ENCODE measurements at regions not wholly inside any gene's neighbourhood (a gene's known extent, or its start where the extent isn't known, plus 50 kb on each side); places are given as distances from the start of the nearest gene placed in this dataset.
"Not testable (repeated sequence)": the region's sequence is repeated elsewhere in the genome, so short reads cannot be mapped to it uniquely, and the experiment has no call there.

- DNase-seq (ENCODE audit: insufficient read length, low spot score) = no peak
- no peak for TF ChIP-seq POLR2A (IDR thresholded peaks at IDR 0.05; ENCODE audit: low read depth, low read length)
- FAIRE-seq = no peak
Measured at GRCh38 chr12:115811929-115812328, 465.6 kb downstream of the MED13L start.

- no peak for TF ChIP-seq POLR2A (IDR thresholded peaks at IDR 0.05; ENCODE audit: low read depth, low read length)
- FAIRE-seq (no peak), DNase-seq (ENCODE audit: insufficient read length, low spot score) (no peak)
Measured at GRCh38 chr12:115811045-115811444, 466.4 kb downstream of the MED13L start.

GRCh38 chr12:115810122-115810901 is 467.2 kb downstream of the MED13L start:
- TF ChIP-seq POLR2A (IDR thresholded peaks at IDR 0.05; ENCODE audit: low read depth, low read length) = no peak
- FAIRE-seq (no peak), DNase-seq (ENCODE audit: insufficient read length, low spot score) (no peak)

- no peak for FAIRE-seq
- no peak for DNase-seq (ENCODE audit: insufficient read length, low spot score)
- no peak for TF ChIP-seq POLR2A (IDR thresholded peaks at IDR 0.05; ENCODE audit: low read depth, low read length)
Measured at GRCh38 chr12:115806000-115806399, 471.5 kb downstream of the MED13L start.

- no peak for FAIRE-seq
- TF ChIP-seq POLR2A (IDR thresholded peaks at IDR 0.05; ENCODE audit: low read depth, low read length) = no peak
- no peak for DNase-seq (ENCODE audit: insufficient read length, low spot score)
Measured at GRCh38 chr12:115802767-115803166, 474.7 kb downstream of the MED13L start.

GRCh38 chr12:115801871-115802270 is 475.6 kb downstream of the MED13L start:
- FAIRE-seq (no peak), DNase-seq (ENCODE audit: insufficient read length, low spot score) (no peak)
- no peak for TF ChIP-seq POLR2A (IDR thresholded peaks at IDR 0.05; ENCODE audit: low read depth, low read length)

GRCh38 chr12:115799610-115800009 is 477.9 kb downstream of the MED13L start:
- DNase-seq (ENCODE audit: insufficient read length, low spot score) (no peak), FAIRE-seq (no peak)
- TF ChIP-seq POLR2A (IDR thresholded peaks at IDR 0.05; ENCODE audit: low read depth, low read length) = no peak

GRCh38 chr12:115798309-115798917 is 479.1 kb downstream of the MED13L start:
- no peak for TF ChIP-seq POLR2A (IDR thresholded peaks at IDR 0.05; ENCODE audit: low read depth, low read length)
- DNase-seq (ENCODE audit: insufficient read length, low spot score) = no peak
- no peak for FAIRE-seq

- no peak for TF ChIP-seq POLR2A (IDR thresholded peaks at IDR 0.05; ENCODE audit: low read depth, low read length)
- no peak for FAIRE-seq
- DNase-seq (ENCODE audit: insufficient read length, low spot score) = no peak
Measured at GRCh38 chr12:115794659-115795081, 482.8 kb downstream of the MED13L start.

- no peak for DNase-seq (ENCODE audit: insufficient read length, low spot score)
- FAIRE-seq = no peak
Measured at GRCh38 chr12:115791331-115791730, 486.2 kb downstream of the MED13L start.

GRCh38 chr12:115790526-115790925 is 487.0 kb downstream of the MED13L start:
- TF ChIP-seq POLR2A (IDR thresholded peaks at IDR 0.05; ENCODE audit: low read depth, low read length) = no peak
- no peak for FAIRE-seq
- no peak for DNase-seq (ENCODE audit: insufficient read length, low spot score)

More at GRCh38 chr12:115791331-115791730, 486.2 kb downstream of the MED13L start:
- no peak for TF ChIP-seq POLR2A (IDR thresholded peaks at IDR 0.05; ENCODE audit: low read depth, low read length)

GRCh38 chr12:115786490-115786889 is 491.0 kb downstream of the MED13L start:
- not testable (repeated sequence) for DNase-seq (ENCODE audit: insufficient read length, low spot score); FAIRE-seq

GRCh38 chr12:115785548-115785947 is 491.9 kb downstream of the MED13L start:
- FAIRE-seq (no peak), DNase-seq (ENCODE audit: insufficient read length, low spot score) (no peak)
- TF ChIP-seq POLR2A (IDR thresholded peaks at IDR 0.05; ENCODE audit: low read depth, low read length) = no peak

GRCh38 chr12:115776399-115776798 is 501.1 kb downstream of the MED13L start:
- DNase-seq (ENCODE audit: insufficient read length, low spot score) = no peak
- TF ChIP-seq POLR2A (IDR thresholded peaks at IDR 0.05; ENCODE audit: low read depth, low read length) = no peak
- FAIRE-seq = no peak

Data from H54 (cell line).